ENCODE measurements at regions not wholly inside any gene's neighbourhood (a gene's known extent, or its start where the extent isn't known, plus 50 kb on each side); places are given as distances from the start of the nearest gene placed in this dataset.

DNA sequence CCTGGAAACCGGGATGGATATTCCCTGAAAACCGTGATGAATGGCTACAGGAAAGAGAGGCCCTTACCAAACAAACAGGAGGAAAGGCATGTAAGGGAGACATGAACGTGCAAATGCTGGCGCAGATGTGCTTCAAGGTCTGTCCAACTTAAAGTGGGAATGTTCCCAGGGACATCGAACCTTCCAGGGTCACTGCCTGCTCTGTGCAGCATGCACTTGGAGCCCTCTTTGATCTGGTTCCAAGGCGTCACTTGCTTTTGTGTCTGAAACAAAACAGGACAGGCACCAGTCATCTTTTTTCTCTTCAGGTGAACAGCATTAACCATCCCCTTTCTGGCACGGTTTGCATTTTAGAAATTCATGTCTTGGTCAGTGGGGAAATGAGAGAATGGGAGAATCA, 479.4 kb downstream of the RASEF start:
- no peak for DNase-seq (ENCODE audit: low spot score)

DNA sequence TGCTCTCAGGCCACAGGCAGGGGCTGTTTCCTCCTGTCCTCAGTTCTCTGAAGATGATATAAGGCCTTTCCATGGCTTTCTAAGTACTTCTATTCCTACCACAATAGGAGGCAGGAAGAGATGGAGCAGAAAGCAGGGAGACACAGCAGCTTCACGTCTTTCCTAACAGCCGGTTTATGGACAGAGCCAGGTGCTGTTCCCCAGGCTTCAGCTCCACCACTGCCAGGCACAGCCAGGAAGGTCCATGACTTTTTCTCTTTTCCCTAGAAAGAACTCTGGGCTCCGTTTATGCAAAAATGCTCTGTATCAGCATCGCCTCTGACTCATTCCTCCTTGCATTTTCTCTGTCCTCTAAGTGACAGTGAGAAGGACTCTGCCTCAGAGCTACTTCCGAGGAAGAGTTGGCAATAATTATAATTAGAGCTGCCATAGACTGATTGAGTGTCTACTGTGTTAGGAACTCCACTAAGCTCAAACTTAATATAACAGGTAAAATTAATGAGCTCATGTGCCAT, 478.5 kb downstream of the RASEF start:
- DNase-seq (ENCODE audit: low spot score), result no peak

DNA sequence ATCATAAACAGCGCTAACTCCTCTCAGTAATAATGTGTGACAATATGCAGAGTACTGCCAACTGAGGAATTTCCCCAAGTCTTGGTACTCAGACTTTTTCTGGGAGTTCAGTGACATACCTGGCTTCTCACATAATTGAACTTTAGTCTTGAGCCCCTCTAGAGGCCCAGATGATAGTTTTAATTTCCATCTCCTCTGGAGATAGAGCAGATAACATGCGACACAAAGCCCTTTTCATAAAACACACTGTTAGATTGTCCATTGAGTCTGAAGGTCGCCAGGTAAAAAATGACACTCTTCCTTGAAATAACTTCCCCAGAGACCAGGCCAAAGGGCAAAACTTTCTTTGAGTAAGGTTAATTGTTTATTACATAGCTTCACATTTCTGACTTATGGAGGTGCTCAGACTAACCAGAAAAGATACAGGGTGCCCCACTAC, 476.0 kb downstream of the RASEF start:
- DNase-seq (ENCODE audit: low spot score), result no peak

DNA sequence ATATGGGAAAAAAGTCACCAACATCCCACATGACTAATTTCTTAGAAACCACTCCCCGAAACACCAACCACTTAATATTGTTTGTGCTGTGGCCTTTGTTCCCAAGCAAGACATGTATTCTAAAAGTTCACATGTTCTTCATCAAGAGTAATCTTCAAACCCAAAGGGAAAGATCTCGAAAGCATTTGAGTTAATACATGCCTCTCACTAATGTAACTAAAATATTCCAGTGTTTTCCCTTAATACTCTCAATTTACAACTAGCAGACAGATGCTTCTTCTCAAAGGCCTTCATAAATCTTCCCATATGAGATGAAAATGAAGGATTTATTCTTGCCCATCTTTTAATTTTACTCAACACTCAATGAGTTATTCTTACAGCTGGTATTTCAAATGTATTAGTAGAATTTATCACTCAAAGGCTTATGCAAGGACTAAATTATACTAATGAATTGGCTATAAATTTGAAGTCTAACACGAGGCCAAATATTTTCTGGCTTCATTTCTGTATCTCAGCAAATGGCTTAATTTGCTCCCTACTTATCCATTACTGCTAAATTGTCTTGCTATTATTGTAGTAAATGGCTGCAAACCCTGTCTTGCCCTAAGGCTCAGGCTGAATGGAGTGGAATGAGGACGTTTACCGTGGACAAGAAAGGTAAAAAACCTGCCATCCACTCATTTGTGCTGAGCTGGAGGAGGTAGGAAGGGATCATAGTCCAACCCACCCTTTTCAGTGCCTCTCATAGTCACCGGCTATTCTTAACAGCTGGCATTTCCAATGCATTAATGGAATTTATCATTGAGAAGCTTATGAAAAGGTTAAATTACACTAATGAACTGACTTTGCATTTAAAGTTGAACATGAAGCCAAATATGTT, 474.4 kb downstream of the RASEF start:
- DNase-seq (ENCODE audit: low spot score), result no peak

DNA sequence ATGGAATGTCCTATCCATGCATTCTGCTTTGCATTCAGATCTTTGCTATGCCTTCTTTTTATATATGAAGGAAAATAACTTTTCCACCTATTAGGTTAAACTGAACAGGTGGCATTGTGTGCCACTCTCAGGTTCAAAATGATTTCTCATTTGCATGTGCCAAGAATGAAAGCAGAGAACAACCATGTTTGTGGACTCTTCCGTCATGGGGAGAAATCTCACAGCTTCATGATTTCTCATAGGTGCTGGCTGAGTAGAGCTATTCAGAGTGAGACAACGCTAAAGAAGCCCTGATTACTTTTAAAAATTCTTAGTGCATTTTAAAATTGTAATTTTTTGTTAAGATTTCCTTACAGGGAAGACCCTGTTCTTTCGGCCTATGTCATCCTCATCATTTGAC, 472.1 kb downstream of the RASEF start:
- no peak for DNase-seq (ENCODE audit: low spot score)

DNA sequence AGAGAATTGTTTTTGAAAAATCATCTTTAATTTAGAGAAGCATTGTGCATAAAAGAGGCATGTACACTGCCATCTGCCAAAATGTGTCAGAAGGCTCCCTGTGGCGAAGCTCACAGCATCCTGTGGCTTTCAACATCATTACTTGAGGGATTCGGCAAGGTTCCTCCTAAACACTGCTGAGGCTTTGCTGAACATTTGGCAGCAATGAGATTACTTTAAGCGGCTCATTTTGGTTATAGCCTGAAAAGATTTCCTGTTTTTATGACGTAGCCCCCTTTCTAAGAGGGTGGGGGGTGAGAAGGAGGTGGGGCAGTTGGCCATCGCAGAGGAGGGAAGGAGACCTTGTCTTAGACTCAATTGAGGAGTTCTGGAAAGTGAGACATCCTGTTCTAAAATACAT, 469.4 kb downstream of the RASEF start:
- DNase-seq (ENCODE audit: low spot score), result no peak

DNA sequence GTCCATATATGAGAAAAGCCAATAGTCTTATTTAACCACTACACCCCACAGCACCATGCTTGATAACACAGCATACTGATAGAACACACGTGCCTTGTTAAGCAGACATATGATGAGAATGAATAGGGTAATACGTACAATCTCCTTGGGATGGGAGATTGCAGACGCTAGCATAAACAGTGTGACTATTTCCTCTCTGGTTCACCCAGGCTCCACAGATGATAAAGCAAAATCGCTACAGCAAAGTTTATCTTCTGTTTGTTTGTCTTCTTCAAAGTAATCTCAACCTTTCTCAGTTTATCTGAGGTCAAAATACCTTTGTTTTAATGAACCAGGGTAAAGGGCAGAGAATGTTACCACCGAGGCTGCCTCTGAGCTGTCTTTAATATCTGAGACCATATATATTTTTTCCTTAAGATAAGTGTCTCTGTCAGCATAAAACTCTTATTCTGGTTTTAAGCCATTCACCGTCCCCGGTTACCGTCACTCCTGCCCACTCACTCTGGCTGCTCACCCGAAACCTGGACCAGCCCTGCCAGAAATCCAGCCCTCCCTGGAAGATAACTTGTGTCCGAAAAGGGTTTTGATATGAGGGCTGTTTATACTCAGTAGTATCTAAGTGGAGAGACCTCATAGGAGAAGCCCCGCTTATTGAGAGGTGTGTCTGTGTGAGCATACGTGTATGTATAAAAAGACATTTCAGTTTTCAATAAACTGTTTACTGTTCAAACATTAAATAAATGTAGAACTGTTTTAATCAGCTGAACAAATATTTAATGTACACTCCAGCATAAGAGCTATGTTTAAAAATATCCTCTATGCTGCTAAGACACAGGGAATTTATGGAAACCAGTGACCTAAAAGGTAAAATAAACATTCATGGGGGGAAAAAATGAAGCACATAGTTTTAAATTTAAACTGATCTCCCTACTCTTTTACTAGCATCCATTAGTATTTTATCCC, 465.4 kb downstream of the RASEF start:
- no peak for DNase-seq (ENCODE audit: low spot score)

DNA sequence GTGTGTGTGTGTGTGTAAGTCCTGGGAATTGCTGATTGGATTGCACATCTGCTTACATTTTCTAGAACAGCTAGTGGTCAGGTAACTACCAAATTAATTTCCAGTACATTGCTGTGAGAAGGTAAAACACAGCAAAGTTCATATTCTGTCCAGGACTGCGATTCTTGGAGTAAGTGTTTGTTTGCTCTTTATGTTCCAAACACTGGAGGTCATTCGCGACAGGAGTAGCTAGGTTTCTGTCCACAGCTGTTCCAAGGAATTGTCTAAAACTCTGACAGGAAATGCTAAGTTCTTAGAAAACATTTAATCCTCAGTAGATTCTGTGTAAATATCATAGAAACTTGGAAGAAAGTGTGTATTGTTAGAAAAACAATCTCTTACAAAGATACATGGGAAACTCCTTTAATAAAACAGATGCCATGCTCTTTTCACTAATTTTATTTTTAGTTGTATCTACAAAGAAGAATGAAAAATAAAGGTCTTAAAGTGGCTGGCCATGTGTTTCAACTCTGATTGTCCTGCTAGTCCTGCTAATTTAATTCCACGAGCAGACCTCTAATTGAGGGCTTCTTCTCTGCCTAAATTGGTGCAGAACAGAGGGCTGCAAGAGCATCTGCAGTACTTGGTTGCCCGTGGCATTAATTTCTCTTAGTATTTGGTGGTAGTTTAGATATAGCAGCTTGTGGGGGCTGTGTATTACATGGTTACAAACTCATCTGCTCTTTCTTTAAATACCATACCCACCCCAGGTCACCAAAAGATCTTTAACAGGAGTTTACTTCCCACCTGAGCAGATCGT, 464.5 kb downstream of the RASEF start:
- DNase-seq (ENCODE audit: low spot score), result no peak

DNA sequence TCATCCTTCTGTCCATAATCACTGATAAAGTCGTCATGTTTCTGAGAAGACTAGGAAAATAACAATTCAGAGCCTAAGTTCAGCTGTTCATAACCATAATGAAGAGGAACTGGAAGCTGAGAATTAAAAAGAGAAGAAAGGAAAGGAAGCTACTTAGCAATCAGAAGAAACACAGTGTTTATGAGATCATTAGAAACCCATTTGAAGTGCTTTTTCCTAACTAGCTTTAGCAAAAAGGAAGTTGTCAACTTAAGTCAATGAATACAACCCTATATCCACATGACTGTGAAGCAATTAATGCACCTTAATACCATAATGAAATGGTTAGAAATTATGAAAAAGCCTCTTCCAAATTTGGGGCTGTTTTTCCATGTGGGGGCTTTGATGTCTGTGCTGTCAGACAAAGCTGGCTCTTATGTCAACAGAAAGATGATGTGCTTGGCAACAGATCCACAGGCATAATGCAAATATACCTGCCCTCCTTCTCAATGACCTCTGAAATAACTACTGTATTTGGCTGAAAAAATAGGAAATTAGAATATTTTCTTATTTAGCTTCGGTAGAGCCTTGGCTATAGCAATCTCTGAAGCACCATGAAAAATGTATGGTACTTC, 463.5 kb downstream of the RASEF start:
- no peak for DNase-seq (ENCODE audit: low spot score)

DNA sequence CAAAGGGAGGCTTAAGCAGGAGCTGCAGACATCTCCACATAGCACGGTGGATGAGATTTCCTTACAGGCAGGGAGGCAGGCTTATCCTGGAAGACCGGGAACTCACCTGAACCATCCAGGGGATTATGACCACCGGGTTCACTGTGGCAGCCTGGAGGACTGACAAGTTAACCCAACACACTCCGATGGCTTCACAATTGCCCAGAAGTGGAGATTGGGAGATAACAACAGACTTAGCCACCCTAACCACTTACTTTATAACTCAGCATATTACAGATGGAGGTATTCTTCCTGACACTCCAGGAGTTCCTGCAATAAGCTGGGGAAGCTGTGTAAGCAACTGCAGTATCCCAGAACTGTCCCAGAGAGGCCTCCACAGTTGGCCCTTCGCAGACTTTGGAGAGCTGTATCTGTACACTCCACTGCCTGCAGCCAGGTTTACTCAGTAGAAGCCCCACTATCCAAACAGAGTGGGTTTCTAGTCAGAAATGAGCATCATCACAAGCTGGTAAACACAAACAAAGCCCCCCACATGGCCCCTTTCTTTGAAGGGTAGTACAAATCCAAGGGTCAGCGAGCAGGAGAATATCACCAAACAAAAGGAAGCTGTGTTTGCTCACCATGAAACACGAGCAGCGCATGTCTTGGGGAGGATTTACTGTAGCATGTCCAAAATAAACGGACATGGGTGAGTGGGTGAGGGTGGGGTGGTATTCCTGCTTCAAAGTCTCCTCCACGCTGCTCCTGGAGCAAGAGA, 462.2 kb downstream of the RASEF start:
- DNase-seq (ENCODE audit: low spot score), result no peak

DNA sequence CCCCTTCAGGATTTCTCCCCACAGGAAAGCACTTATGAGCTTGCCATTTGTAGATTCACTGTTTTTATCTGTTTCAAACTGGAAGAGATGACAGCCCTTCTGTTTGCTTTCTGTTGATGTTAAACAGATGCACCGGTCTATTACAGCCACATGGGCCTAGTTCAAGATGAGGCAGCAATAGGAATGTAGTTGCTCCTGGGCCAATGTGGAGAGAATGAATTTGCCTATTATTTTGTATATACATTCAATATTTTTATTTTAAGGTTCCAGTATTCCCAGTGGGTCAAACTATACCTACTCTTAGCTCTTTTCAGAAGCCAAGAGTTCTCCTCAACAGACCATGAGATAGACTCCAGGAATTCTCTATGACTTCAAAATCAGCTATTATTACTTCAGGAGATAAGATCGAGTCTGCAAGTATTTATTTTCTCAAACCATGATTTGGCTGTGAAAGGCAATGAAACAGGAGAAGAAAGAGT, 461.6 kb downstream of the RASEF start:
- no peak for DNase-seq (ENCODE audit: low spot score)

DNA sequence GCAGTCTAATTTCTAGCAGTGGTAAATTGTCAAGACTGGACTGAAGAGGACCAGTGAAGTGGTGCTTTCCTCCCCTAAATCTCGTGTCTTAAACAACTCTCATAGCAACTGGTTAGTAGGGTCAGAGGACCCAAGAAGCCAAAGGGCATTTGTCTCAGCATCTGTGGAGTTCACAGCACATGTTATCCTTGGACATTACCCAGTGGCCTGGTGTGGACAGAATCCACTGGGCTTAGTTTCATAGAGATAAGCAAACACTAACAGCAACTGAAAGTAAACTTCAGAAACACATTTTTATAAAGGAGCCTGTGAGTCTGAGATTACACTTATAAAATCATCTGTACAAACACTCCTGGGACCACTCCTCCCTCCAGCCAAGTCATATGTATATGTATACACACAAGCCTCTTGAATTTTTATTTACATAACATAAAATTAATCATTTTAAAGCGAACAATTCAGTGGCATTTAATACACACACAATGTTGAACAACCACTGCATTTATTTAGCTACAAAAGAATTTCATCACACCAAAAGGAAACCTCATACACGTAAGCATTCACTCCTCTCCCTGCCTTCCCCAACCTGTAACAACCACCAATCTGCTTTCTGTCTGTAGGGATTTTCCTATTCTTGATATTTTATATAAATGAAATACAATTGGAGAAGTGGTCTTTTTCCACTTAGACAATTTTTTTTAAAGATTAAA, 457.8 kb downstream of the RASEF start:
- DNase-seq (ENCODE audit: low spot score), result no peak

DNA sequence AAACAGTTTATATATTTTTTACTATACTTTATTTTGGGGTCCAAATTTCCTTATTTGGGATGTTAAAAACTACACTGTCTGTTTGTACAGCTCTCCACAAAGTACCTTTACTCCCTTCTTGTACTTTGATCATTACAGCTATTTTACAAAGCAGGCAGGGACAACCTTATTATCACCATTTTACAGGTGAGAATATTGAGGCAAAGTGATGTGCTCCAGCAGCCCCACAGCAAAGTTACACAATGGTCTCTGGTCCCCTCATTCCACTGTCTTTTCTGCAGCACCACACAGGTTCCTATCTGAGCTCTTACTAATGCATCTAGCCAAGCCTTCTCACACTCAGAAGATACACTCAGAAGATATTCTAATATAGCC, 457.3 kb downstream of the RASEF start:
- DNase-seq (ENCODE audit: low spot score), result no peak

DNA sequence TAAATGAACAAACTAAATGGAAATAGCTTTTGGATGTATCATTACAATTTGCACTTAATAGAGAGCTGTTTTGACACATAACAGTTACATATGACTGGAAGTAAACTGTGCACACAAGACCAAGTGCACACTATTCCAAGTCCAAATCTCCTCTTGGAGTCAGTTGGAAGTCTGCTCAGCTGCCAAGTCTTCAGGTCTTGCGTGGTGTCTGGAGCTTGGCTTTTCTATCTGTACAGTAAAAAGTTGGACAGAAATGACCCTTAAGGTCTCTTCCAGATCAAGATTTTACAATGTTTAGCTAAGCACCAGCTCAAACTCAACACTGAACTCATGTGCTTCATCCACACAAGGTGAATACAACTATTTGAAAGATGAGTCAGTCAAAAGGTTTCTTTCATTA, 456.9 kb downstream of the RASEF start:
- no peak for DNase-seq (ENCODE audit: low spot score)

DNA sequence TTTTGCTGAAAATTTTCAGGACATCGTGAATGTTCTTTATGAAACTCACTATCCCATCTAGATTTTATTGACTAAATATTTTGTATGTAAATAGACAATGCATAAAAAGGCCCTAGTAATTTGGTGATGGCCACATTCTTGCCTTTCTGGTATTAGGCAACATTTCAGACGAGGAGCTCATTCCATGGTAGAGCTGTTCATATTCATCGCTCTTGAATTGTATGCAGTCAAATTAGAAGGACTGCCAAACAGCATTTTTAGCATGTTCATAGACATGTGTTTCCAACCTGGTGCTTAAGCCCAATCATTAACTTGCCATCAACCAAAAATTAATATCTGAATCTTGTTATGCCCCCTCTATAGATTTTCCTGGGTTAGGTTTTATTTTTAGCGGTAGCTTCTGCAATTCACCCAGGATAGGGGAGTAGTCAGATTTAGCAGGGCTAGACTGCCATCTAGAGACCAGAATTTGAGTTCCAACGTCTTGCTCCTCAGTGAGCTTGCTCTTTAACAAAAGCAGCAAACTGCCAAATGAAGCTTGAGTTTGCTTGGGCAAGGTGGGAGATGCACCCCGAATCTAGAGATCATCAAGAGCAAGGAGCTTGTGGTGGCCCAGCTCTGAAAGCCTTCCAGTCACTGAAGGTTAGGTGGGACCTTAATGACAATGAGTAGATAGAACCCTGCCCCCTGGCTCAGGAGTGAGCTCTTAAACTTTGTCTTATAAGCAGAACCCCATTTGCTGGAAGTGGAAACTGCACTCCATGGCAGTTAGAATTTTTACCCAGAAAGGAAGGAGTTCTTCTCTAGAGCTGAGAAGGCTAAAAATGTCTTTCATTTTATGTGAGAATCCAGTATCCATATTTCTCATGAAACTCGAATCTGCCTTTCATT, 456.2 kb downstream of the RASEF start:
- peak; percentile 66 for DNase-seq (ENCODE audit: low spot score)

DNA sequence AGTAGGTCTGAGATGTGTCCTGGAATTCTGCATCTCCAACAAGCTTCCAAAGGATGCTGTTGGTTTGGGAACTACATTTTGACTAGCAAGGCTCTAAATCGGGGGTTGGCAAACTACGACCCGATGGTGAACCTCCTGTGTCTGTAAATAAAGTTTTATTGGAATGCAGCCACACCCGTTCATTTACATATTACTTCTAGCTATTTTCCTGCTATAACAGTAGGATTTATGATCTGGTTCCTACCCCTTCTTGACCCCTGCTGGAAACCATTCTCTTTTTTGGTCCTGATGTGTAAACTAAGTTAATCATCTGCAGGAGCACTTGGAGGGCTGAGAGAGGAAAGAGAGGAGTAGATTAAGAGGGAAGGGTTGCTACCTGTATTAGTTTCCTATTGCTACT, 454.5 kb downstream of the RASEF start:
- no peak for DNase-seq (ENCODE audit: low spot score)

DNA sequence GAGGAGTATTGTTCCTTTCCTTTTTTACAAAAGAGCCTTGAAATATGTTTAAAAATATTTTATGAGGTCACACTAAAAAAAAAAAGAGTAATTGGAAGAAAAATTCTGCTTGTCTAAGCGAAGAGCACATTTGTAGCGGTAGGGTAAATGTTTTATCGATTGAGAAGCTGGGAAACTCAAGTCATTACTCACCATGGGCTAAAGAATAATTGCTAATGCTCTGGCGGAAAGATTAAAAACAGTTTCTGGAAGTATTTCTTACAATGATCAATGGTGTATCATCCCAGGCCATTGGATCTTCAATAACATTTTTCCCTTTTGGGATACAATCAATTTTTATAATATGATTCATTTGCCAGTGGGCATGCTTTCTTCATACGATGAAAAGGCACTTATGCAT, 450.0 kb downstream of the RASEF start:
- DNase-seq (ENCODE audit: low spot score), result no peak

DNA sequence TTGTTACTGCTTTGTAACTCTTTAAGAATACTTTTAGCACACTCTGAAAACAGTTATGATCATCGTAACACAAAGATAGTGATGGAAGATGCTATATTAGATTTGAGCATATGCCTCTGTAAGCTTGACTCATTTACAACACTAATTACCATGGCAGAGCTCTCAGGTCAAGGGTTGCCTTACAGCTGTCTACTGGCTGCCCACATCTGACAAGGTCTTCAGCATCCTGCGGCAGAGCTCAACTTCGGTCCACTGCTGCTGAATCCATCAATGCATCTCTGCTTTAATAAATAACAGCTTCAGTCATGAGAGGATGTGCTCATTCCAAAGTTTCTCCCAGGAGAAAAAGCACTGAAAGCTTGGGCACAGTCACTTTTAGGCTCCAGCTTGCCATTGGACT, 449.4 kb downstream of the RASEF start:
- DNase-seq (ENCODE audit: low spot score), result no peak

DNA sequence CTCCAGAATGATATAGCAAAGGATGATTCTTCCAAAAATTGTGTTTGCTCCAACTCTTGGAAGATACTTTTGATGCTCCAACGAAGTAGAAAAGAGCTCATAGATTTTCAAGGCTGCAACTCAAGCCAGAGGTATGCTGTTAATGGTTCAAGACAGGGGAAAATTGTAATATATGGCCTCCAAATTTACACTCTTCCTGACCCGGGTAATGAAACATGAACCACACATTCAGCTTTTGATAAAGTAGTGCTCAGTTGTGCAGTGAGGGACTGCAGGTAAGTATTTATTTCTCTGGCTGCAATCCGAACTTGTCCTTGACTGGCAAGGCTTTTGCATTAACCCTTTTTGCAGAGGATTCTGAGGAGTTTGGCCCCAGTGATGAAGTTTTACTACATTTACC, 446.4 kb downstream of the RASEF start:
- no peak for DNase-seq (ENCODE audit: low spot score)

All from iPS-NIHi11 (cell line).